ENCODE measurements at regions not wholly inside any gene's neighbourhood (a gene's known extent, or its start where the extent isn't known, plus 50 kb on each side); places are given as distances from the start of the nearest gene placed in this dataset.
A peak's percentile ranks its signal among the peaks of the same experiment; 100 is the strongest.

DNA sequence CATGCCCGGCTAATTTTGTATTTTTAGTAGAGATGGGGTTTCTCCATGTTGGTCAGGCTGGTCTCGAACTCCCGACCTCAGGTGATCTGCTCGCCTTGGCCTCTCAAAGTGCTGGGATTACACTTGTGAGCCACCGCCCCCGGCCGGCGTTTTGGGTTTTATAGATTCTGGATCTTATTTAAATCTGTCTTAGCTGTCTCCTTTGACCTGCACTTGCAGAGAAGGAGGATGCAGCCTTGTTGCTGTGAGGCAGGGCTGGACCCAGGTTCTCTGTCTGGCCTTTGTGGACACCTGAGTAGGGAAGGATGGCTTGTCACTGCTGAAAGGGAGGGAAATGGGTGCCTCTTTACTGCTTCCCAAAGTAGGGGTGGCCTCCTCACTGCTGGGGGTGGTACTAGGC lies 83.0 kb upstream of the HS6ST1 start:
- DNase-seq, result no peak

- DNase-seq, result no peak
These were observed 84.4 kb upstream of the HS6ST1 start for GRCh38 chr2:128402911-128403670.

DNA sequence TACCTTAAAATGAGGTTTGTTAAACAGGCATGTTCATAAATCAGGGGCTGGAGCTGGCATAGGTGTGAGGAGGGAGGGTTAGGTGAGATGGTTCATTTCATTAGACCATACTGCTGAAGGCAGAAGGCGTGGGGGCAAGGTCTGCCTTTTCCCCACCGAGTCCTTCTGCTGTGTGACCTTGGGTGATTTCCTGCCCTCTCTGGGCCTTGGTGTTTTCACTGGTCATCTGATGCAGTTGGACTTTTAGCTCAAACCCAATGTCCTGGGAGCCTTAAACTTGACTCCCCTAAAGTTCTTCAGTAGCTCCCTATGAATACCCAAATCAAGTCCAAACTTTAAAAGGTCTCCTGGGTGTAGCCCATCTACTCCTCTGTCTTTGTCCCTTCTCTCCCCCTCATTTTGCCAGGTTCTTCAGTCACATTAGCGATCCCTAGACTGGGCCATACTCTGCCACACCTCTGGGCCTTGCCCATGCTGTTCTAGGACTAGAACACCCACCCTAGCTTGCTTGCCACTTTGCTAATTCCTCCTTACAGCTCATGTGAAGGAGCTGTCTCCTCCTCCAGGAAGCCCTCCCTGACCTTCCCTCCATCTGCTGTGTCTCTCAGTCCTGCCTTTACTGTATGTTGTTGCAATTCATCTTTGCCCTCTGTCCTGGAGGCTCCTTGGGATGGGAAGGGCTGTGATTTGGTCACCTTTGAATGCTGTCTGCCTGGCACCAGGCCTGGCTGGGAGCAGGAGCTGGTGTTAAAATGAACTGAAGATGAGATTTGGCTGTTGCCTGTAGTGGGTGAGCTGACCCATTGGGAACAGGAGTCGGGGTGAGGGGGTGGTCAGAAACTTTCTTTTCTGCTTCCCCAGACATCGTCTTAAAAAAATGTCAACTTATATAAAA lies 85.4 kb upstream of the HS6ST1 start:
- DNase-seq, result no peak

GRCh38 chr2:128404709-128405466 lies 86.2 kb upstream of the HS6ST1 start:
- DNase-seq, result no peak

GRCh38 chr2:128405467-128405900 lies 86.8 kb upstream of the HS6ST1 start:
- DNase-seq, result no peak

DNA sequence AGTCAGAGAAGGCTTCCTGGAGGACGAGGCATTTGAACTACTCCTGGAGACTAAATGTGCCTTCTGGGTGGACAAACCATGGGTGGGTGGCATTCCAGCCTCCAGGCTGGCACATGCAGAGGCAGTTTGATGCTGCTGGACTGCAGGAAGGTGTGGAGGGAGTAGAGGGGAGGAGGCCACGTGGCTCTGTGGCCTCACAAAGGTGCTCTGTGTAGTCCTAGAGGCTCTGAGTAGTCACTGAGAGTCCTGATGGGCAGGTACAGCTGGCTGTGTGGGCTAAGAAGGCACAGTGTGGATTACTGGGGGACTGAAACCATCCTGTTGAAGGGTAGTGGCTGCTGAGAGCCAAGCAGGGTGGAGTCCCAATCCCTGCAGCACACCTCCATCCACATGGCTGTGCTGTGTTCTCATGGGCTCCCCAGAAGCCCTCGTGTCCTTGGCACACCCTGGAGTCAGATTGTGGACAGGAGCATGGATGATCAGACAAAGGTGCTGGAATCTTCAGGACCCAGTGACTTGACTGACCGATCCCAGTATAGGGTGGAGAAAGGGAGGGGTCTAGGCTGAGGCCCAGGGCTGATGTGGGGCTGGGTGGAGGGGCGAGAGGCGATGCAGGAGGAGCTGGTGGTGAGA lies 87.4 kb upstream of the HS6ST1 start:
- no peak for DNase-seq

DNA sequence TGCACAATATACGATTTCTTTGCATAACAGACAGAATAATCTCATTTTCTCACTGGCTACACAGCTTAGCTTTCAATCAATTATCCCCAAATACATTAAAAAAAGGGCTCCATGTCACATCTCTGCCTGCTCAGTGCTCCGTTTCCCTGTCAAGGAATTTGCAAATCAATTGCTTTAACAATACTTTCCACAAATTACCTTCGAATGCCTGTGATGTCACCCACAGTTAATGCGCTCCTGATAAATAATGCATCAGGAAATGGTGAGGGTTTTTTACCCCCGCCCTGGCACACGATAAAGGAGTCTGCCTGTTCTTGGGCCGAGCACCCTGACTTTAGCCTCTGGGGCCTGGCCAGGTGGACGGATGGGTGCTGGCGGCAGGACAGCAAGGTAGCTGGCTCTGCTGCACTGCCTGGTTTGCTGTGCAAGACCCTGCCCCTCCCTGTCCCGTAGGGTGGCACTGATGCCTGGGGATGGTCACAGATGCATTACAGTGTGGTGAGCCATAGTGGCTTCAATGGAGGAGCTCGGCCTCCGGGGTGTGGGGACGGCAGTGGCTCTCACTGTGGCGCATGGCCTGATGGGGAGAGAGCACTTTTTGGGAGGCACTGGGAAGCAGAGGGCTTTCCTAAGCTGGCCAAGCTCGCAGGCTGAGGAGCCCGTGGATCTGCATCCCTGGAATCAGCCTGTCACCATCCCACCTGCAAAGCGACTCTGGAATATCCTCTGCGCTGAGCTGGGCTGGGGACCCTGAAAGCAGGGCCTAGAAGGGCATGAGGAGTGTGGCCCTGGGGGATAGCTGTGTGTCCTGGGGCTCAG lies 88.3 kb upstream of the HS6ST1 start:
- DNase-seq, result no peak

- peak; percentile 30 for DNase-seq
These were observed 90.0 kb upstream of the HS6ST1 start for GRCh38 chr2:128408349-128409305.

DNA sequence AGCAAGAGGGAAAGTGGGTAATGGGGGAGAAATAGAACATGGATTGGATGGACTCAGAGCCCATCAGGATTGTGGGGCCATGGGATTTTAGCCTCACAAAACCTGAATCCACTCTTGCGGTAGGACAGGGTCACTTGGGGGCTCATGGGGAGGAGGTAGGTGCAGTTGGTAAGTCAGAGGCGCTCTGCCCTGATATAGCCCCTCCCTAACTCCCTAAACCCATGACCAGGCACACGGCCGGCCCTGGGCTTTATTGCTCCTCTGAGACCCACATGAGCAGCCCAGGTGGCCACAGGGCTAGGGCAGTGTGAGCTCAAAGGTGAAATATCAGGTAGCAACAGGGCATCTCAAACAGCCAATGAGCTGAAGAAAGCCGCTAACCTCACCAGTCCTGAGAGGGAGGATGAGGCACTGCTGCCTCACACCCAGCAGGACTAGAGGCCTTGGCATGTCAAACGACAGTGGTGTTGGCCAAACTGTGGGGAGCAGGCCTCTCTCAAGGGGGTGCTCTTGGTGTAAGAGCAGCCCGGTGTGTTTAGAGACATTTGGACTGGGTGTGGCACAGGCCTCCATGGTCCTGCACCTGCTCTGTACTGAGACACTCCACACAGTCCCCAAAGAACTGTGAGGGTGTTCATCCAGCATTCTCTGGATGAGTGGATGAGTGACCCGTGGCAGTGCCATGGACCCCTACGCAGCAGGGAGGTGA lies 90.8 kb upstream of the HS6ST1 start:
- no peak for DNase-seq

DNA sequence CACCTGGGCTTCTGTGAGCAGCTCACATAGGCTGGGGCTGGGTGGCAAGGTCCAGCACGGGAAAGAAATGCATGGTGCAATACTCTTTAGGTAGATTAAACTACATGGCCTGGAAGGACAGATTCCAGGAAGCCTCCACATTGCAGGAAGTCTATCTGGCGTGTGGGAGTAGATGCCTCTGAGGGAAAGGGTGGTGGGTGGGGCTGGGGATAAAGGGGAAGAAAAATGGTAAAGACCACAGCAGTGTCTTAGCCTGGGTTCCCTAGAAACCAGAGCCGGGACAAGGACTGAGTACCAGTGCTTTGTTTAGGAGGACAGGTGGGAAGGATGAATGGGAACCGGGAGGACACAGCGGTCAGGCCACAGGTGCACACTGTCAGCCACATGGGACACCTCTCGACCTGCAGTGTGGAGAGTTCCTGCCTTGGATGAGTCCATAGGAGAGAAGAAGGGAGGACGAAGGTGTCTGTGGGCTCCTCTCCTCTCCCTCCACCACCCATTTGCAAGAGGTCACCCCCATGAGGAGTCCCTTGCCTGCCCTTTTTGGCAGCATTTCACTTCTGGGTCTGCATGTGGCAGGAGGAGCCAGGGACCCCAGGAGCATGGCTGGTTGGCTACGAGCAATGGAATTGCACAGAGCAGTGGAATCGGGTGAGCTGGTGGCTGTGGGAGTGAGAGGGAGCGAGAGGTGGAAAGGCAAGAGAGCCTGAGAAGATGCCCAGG lies 91.5 kb upstream of the HS6ST1 start:
- no peak for DNase-seq

- DNase-seq, result no peak
These were observed 92.1 kb upstream of the HS6ST1 start for GRCh38 chr2:128410758-128411215.

DNA sequence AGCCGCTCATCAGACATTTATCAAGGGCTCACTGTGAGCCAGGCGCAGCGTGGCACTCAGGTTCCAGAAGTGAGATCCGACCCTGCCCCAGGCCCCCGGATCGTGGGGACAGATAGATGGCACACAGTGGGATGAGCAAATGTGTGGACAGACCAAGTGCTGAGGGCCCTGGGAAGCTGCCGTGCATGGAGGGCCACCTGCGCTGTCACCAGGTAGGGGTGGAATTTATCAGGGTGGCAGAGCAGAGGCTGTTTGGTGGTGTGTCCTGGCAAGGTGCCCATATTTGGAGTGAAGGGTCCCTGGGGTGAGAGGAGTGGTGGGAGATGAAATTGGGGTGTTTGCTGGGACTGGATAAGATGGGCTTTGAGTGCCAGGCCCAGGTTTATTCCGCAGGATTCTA lies 92.8 kb upstream of the HS6ST1 start:
- DNase-seq, result no peak

DNA sequence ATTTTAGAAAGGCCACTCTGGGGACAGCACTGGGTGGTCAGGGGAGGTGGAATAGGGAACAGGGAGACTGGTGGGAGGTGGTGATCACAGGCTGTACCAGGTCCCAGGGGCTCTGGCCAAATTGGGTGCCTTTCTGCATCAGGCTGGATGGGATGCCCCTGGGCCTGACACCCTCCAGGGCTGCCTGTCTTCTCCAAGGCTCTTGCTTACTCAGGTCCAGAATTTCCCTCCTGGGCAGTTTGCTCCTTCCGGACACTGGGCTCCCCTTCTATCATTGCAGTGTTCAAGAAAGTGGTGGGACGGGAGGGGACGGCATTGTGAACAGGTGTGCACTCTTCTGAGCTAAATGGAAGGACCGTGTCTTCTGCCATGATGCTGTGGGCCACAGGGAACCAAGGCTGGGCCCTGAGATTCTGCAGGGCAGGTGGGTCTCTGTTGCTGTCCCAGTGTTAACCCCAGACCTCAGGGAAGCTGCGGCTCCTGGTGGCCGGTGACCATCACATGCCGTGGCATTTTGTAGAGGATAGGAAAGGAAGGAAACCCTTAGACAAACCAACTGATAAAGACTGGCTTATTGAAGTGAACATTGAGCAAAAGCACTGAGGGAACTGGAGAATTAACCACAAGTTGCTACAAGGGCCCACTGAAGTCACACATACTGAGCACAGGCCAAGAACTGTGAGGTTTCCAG lies 93.7 kb upstream of the HS6ST1 start:
- no peak for DNase-seq

GRCh38 chr2:128413014-128413717 lies 94.5 kb upstream of the HS6ST1 start:
- no peak for DNase-seq

DNA sequence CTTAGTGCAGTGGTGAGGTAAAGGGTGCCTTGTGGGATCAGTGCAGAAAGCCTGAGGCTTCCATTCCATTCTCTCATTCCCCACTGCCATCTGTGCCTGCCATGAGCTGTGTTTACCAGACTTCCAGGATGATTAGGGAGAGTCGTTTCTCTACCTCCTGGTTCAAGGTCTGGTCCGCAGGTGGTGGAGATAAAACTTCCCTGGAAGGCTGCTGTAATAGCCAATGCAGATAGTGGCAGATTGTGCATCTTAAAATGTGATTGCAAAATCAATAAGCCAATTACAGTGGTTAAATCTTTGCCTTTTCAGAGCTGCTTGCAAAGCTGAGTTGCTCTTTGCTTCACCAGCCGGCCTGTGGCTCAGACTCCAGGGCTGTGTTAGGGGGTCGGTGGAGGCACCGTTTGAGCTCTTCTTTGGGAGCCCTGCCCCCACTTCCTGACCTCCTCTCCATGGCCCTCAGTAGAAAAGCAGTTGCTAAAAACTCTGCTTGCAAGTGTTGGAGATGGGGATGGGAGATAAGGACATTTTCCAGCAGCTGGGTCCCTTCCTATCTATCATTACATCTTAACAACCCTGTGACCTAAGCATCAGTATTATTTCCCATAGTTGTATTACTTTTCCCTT lies 95.2 kb upstream of the HS6ST1 start:
- no peak for DNase-seq

DNA sequence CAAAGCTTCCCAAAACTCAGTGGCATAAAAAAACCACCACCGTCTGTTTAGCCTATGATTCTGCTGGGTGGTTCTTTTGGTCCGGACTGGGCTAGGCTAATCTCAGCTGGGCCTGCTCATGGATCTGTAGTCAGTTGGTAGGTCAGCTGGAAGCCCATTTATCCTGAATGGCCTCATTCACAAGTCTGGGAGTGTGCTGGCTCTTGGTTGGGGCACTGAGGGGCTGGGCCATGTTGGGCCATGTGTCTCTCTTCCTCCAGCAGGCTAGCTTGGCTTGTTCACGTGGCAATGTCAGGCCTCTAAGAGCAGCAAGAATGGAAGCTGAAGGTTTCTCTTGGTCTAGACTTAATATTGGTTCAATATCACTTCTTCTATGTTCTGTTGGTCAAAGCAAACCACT lies 95.7 kb upstream of the HS6ST1 start:
- DNase-seq, result no peak

Data from tongue (tissue), 1 donor.